Loucy (cell line): ENCODE measurements at regions not wholly inside any gene's neighbourhood (a gene's known extent, or its start where the extent isn't known, plus 50 kb on each side); places are given as distances from the start of the nearest gene placed in this dataset.

ENCODE experiments used
- H2AFZ ChIP-seq: fragments of 200-600 bp; sonication (generic); 2 replicates; pipeline ENCODE4 v1.6.0; 2016; ENCODE audit warnings: antibody characterized with exemption, mild to moderate bottlenecking, low read length, moderate library complexity
- H3F3A ChIP-seq: fragments of 200-600 bp; 2 replicates; pipeline ENCODE4 v1.6.0; 2016; ENCODE audit warnings: antibody characterized with exemption, low read depth, mild to moderate bottlenecking
- H3K27me3 ChIP-seq: fragments of 200-600 bp; sonication (generic); 2 replicates; pipeline ENCODE4 v1.6.1; 2014; ENCODE audit warnings: low read length, mild to moderate bottlenecking; ENCODE audit not compliant: insufficient read depth, poor library complexity, severe bottlenecking
- H3K36me3 ChIP-seq: fragments of 200-600 bp; sonication (generic); 2 replicates; pipeline ENCODE4 v1.6.1; 2016; ENCODE audit warnings: low read length; ENCODE audit not compliant: insufficient read depth
- H3K4me1 ChIP-seq: fragments of 200-600 bp; sonication (generic); 2 replicates; pipeline ENCODE4 v1.5.1; 2014; ENCODE audit warnings: low read length, mild to moderate bottlenecking; ENCODE audit not compliant: insufficient read depth, poor library complexity, severe bottlenecking
- H3K4me2 ChIP-seq: fragments of 200-600 bp; sonication (generic); 2 replicates; pipeline ENCODE4 v1.6.0; 2014; ENCODE audit warnings: antibody characterized with exemption, low read length, low read depth, mild to moderate bottlenecking; ENCODE audit not compliant: poor library complexity, severe bottlenecking
- H3K4me3 ChIP-seq: fragments of 200-600 bp; sonication (generic); 2 replicates; pipeline ENCODE4 v1.5.1; 2014; ENCODE audit warnings: low read length, mild to moderate bottlenecking, mixed read lengths; ENCODE audit not compliant: poor library complexity, severe bottlenecking
- H3K79me2 ChIP-seq: fragments of 200-600 bp; sonication (generic); 2 replicates; pipeline ENCODE4 v1.6.1; 2014; ENCODE audit warnings: low read length; ENCODE audit not compliant: insufficient read depth
- H3K9ac ChIP-seq: fragments of 200-600 bp; sonication (generic); 2 replicates; pipeline ENCODE4 v1.6.0; 2014; ENCODE audit warnings: mild to moderate bottlenecking, low read depth, low read length, moderate library complexity; ENCODE audit not compliant: poor library complexity, severe bottlenecking
- H3K9me2 ChIP-seq: fragments of 200-600 bp; sonication (generic); replicated peaks from 2 replicates; pipeline ENCODE4 v1.6.1; 2016; ENCODE audit warnings: low read depth, low read length, mixed read lengths
- H3K9me3 ChIP-seq: fragments of 200-600 bp; sonication (generic); 2 replicates; pipeline ENCODE4 v1.6.1; 2014; ENCODE audit warnings: mild to moderate bottlenecking, antibody characterized with exemption, low read length, low read depth; ENCODE audit not compliant: insufficient read depth
- H4K20me1 ChIP-seq: fragments of 200-600 bp; sonication (generic); 2 replicates; pipeline ENCODE4 v1.6.0; 2014; ENCODE audit warnings: antibody characterized with exemption, low read length, mild to moderate bottlenecking; ENCODE audit not compliant: insufficient read depth, poor library complexity, severe bottlenecking
- CTCF ChIP-seq: fragments of 200-600 bp; sonication (generic); conservative IDR thresholded peaks from 2 replicates; pipeline ENCODE4 v1.5.1; 2014; ENCODE audit warnings: mild to moderate bottlenecking, antibody characterized with exemption, low read length
- EZH2phosphoT487 ChIP-seq: fragments of 200-600 bp; IDR thresholded peaks from 2 replicates; pipeline ENCODE4 v1.6.1; 2018; ENCODE audit warnings: antibody characterized with exemption, mild to moderate bottlenecking, moderate library complexity, borderline replicate concordance

- no peak overlapping the region for H3K4me3 ChIP-seq
- no peaks in the 10 kb centered on the region for H3K4me1 ChIP-seq
- no peak overlapping the region for H3K4me2 ChIP-seq
- no peak overlapping the region for H2AFZ ChIP-seq
- H3K27me3 ChIP-seq = no peaks in the 10 kb centered on the region
- H3F3A ChIP-seq = no peaks in the 10 kb centered on the region
- H3K36me3 ChIP-seq = no peaks in the 10 kb centered on the region
- H4K20me1 ChIP-seq = no peaks in the 10 kb centered on the region
- no peaks in the 10 kb centered on the region for H3K9me2 ChIP-seq
- no peak overlapping the region for H3K9ac ChIP-seq
- no peaks in the 10 kb centered on the region for H3K9me3 ChIP-seq
- no peak for TF ChIP-seq CTCF
- TF ChIP-seq EZH2phosphoT487 = no peak
- no peaks in the 10 kb centered on the region for H3K79me2 ChIP-seq
These were observed 85.2 kb upstream of the CLCN4 start for GRCh38 chrX:10071451-10072144.

- Histone ChIP-seq H3K9ac (no peak overlapping the region), H3K4me3 (no peak overlapping the region), H2AFZ (no peak overlapping the region), H3K4me2 (no peak overlapping the region), H4K20me1 (no peaks in the 10 kb centered on the region), H3K27me3 (no peaks in the 10 kb centered on the region), H3K79me2 (no peaks in the 10 kb centered on the region), H3F3A (no peaks in the 10 kb centered on the region), H3K9me2 (no peaks in the 10 kb centered on the region), H3K9me3 (no peaks in the 10 kb centered on the region), H3K4me1 (no peaks in the 10 kb centered on the region), H3K36me3 (no peaks in the 10 kb centered on the region)
- no peak for TF ChIP-seq EZH2phosphoT487
- TF ChIP-seq CTCF = no peak
These were observed 83.8 kb upstream of the CLCN4 start for GRCh38 chrX:10072786-10073568.

DNA sequence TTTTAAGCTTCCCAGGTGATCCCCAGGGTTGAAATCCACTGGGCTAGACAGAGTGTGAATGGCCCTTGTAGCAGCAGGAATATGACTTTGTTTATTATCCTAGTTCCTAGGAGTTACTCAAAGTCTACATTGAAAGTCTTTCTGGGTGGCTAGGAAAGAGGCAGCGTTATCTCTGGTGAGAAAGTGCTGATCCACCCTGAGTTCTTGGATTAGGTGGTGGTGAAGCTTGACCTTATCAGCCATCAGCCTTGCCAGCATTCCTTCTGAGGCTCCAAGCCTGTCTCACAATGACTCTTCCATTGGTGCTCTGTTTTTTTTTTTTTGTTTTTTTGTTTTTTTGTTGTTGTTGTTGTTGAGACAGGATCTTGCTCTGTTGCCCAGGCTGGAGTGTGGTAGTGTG, 83.1 kb upstream of the CLCN4 start:
- Histone ChIP-seq H3K79me2 (no peaks in the 10 kb centered on the region), H2AFZ (no peak overlapping the region), H3K4me3 (no peak overlapping the region), H3K27me3 (no peaks in the 10 kb centered on the region), H3K9me2 (no peaks in the 10 kb centered on the region), H3F3A (no peaks in the 10 kb centered on the region), H3K9me3 (no peaks in the 10 kb centered on the region), H3K36me3 (no peaks in the 10 kb centered on the region), H3K9ac (no peak overlapping the region), H3K4me2 (no peak overlapping the region), H3K4me1 (no peaks in the 10 kb centered on the region), H4K20me1 (no peaks in the 10 kb centered on the region)
- no peak for TF ChIP-seq EZH2phosphoT487
- TF ChIP-seq CTCF = no peak
